ENCODE measurements at regions not wholly inside any gene's neighbourhood (a gene's known extent, or its start where the extent isn't known, plus 50 kb on each side); places are given as distances from the start of the nearest gene placed in this dataset.

GRCh38 chr1:192485692-192486436 lies 89.7 kb upstream of the RGS1 start:
- no peak for TF ChIP-seq CTCF (IDR thresholded peaks at IDR 0.05)
- TF ChIP-seq POLR2AphosphoS5 (IDR thresholded peaks at IDR 0.05), result peak; percentile 60 to 91 (median 90)

All from stomach (tissue), 4 donors.